OCI-LY7 (cell line): ENCODE measurements at regions not wholly inside any gene's neighbourhood (a gene's known extent, or its start where the extent isn't known, plus 50 kb on each side); places are given as distances from the start of the nearest gene placed in this dataset.

ENCODE experiments used
- EZH2phosphoT487 ChIP-seq: fragments of 200-600 bp; sonication (generic); IDR thresholded peaks from 2 replicates; pipeline ENCODE4 v1.6.1; 2018; ENCODE audit warnings: low read depth, borderline replicate concordance, mild to moderate bottlenecking, mixed run types, antibody characterized with exemption, low read length, moderate library complexity, mixed read lengths
- TF ChIP-seq, protein P1 (sequence below): fragments of 200-600 bp; sonication (generic); conservative IDR thresholded peaks from 2 replicates; pipeline ENCODE4 v1.5.1; 2014; ENCODE audit warnings: mild to moderate bottlenecking, antibody characterized with exemption, low read length, moderate library complexity, mixed read lengths

DNA sequence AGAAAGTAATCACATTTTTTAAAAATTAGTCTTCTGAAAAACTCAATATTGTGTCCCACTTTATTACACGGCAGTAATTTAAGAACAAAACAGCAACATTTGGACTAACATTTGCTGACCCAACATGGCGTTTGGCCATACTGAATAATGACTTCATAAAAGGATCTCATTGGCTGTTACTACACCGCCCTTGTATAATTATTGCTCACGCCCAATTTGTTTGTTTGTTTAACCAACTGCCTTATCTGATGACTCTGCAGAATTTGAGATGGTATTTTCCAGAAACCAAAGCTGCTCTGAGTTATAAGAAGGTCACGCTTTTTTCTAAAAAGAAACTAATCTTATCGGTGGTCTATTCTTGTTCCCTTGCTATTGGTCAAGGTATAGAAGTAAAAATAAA, 200.2 kb upstream of the TARS1 start:
- TF ChIP-seq, protein P1, sequence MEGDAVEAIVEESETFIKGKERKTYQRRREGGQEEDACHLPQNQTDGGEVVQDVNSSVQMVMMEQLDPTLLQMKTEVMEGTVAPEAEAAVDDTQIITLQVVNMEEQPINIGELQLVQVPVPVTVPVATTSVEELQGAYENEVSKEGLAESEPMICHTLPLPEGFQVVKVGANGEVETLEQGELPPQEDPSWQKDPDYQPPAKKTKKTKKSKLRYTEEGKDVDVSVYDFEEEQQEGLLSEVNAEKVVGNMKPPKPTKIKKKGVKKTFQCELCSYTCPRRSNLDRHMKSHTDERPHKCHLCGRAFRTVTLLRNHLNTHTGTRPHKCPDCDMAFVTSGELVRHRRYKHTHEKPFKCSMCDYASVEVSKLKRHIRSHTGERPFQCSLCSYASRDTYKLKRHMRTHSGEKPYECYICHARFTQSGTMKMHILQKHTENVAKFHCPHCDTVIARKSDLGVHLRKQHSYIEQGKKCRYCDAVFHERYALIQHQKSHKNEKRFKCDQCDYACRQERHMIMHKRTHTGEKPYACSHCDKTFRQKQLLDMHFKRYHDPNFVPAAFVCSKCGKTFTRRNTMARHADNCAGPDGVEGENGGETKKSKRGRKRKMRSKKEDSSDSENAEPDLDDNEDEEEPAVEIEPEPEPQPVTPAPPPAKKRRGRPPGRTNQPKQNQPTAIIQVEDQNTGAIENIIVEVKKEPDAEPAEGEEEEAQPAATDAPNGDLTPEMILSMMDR, result no peak
- no peak for TF ChIP-seq EZH2phosphoT487
